Skeletal muscle tissue (tissue), 3 donors: ENCODE measurements at regions not wholly inside any gene's neighbourhood (a gene's known extent, or its start where the extent isn't known, plus 50 kb on each side); places are given as distances from the start of the nearest gene placed in this dataset.

ENCODE experiments used
- H3K27ac ChIP-seq: one replicate; pipeline ENCODE4 v1.7.0; 2013; ENCODE audit warnings: mild to moderate bottlenecking, low read depth, low read length, inconsistent platforms
- H3K27me3 ChIP-seq, 3 donors: one replicate each; pipeline ENCODE4 v1.7.0; 2013; ENCODE audit warnings: low read length in 3 of 3; ENCODE audit not compliant: control insufficient read depth in 3 of 3, insufficient read depth in 3 of 3
- H3K36me3 ChIP-seq, 3 donors: one replicate each; pipeline ENCODE4 v1.7.0; 2013; ENCODE audit warnings: low read length in 3 of 3; ENCODE audit not compliant: control insufficient read depth in 3 of 3, insufficient read depth in 3 of 3
- H3K4me1 ChIP-seq, 3 donors: one replicate each; pipeline ENCODE4 v1.7.0; 2013; ENCODE audit warnings: low read length in 3 of 3, mild to moderate bottlenecking in 3 of 3; ENCODE audit not compliant: control insufficient read depth in 3 of 3, insufficient read depth in 3 of 3
- H3K4me3 ChIP-seq, 3 donors: one replicate each; pipeline ENCODE4 v1.7.0; 2013; ENCODE audit warnings: low read length in 3 of 3
- H3K9ac ChIP-seq, 3 donors: one replicate each; pipeline ENCODE4 v1.7.0; 2013; ENCODE audit warnings: low read length in 3 of 3, mild to moderate bottlenecking in 3 of 3, moderate library complexity in 2 of 3, low read depth in 1 of 3
- H3K9me3 ChIP-seq, 3 donors: one replicate each; pipeline ENCODE4 v1.7.0; 2013; ENCODE audit warnings: low read length in 3 of 3; ENCODE audit not compliant: control insufficient read depth in 3 of 3
- donor health status: Osteomylitis.

DNA sequence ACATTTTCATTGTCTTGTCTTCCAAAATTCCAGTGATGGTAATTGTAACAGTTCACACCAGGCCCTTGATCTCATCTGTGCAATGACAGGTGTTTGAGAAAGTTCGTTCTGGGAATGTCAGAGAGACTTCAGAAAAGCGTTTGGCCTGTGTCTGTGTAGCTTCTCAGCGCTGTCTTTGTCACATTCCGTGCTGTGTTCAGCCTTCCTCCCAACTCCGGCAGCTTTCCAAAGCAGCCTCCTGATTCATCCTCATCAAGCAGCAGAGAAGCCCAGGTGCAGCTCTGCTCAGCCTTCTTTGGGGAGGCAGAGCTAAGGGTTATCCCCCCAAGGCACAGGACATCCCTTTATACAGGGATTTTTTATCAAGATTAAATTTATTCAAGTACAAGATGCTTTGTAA lies 494.0 kb upstream of the SUCLG2 start:
- H3K4me3 ChIP-seq: no peak overlapping the region
- H3K4me1 ChIP-seq: no peaks in the 10 kb centered on the region
- no peak overlapping the region for H3K27ac ChIP-seq
- H3K36me3 ChIP-seq: no peaks in the 10 kb centered on the region
- no peak overlapping the region for H3K9ac ChIP-seq
- no peaks in the 10 kb centered on the region for H3K27me3 ChIP-seq
- H3K9me3 ChIP-seq: no peaks in the 10 kb centered on the region

DNA sequence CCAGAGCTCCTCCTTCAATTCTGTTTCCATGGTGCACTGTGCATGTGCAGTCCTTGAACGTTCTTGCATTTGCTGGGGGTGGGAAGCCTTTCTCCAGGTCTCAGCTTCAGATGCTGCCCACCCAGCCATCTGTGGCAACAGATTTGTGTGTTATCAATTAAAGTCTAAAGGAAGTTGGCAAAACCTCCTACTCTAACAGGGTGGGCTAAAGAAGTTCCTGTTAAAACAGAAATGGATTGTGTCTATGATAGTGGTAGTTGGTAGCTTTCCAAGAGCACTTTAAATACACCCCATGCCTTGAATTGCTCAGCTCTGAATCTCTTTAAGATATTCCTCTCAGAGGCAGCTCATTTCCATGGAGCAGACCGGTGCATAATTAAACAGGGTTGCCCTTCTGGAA lies 488.0 kb upstream of the SUCLG2 start:
- H3K27me3 ChIP-seq: no peaks in the 10 kb centered on the region
- H3K4me1 ChIP-seq: no peaks in the 10 kb centered on the region
- no peak overlapping the region for H3K27ac ChIP-seq
- no peaks in the 10 kb centered on the region for H3K36me3 ChIP-seq
- no peaks in the 10 kb centered on the region for H3K9me3 ChIP-seq
- no peak overlapping the region for H3K4me3 ChIP-seq
- no peak overlapping the region for H3K9ac ChIP-seq

DNA sequence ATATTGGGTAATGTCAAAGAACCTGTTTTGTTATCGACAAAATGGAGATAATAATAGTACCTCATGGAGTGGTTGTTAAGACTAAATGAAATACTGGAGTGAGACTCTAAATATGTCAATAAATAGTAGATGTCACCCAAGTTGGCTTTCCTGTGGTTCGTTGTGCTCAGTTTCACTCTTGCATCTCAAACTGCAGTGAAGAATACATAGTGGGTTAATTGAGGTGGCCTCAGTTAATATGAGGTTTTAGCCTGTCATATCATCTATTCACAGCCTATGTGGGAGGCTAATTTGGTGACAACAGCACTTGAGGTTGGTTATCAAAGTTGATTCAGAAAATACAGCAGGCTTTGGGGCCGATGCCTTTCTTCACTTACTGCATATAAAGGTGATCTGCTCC lies 485.5 kb upstream of the SUCLG2 start:
- Histone ChIP-seq H3K36me3 (no peaks in the 10 kb centered on the region), H3K9ac (no peak overlapping the region), H3K27me3 (no peaks in the 10 kb centered on the region), H3K9me3 (no peaks in the 10 kb centered on the region), H3K4me3 (no peak overlapping the region), H3K27ac (no peak overlapping the region), H3K4me1 (no peaks in the 10 kb centered on the region)

DNA sequence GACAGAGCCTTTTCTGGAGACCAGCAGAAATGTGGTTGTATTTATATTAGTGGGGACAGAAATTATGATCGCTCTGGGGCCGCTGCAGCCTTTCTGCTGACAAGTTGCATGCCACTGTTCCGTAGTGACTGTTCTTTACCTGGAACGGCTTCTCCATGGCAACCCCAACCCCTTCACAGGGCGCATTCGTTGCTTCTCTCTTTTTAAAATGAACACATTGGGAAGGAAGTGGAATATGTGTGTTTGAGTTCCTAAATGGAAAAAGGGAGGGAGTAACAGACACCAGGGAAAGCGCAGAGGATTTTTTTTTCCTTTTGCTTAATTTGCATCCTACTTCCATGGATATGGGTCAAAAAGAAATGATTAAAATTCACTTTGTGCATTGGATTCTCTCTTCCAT lies 482.0 kb upstream of the SUCLG2 start:
- Histone ChIP-seq H3K9me3 (no peaks in the 10 kb centered on the region), H3K36me3 (no peaks in the 10 kb centered on the region), H3K27me3 (no peaks in the 10 kb centered on the region), H3K9ac (no peak overlapping the region), H3K4me1 (no peaks in the 10 kb centered on the region), H3K27ac (no peak overlapping the region), H3K4me3 (no peak overlapping the region)

DNA sequence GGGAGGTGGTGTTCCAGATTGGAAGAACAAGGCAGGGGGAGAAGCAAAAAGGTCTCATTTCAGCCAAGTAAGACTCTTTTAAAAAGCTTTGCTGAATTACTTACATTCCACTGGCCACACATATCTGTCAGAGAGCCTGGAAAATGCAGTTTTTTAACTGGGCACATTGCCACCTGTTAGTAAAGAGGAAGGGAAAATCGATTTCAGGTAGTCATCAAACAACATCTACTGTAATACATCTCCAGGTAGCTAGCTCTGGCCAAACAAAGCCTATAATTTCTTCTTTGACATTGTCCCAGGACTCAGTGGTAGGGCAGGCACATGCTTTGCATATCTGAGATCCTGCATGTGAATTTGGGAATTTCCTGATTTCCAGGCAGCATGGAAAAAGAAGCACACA lies 480.7 kb upstream of the SUCLG2 start:
- Histone ChIP-seq H3K4me3 (no peak overlapping the region), H3K27ac (no peak overlapping the region), H3K27me3 (no peaks in the 10 kb centered on the region), H3K9ac (no peak overlapping the region), H3K4me1 (no peaks in the 10 kb centered on the region), H3K9me3 (no peaks in the 10 kb centered on the region), H3K36me3 (no peaks in the 10 kb centered on the region)

DNA sequence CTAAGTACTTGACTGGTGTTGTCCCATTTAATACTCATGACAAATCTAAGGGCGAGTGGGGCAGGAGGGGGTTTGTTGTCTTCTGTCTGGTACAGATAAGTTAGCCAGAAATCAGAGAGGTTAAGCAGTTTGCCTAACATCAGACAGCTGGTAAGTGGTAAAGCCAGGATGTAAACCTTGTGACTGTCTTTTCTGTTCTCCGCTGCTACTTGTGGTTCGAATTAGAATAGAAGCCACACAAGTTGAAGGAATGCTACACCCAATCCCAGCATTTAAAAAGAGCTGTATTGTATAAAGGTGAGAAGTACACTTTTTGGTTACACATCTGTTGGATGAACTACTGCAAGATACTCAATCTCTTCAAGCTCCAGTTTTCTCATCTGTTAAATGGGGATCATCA lies 474.7 kb upstream of the SUCLG2 start:
- Histone ChIP-seq H3K4me1 (no peaks in the 10 kb centered on the region), H3K4me3 (no peak overlapping the region), H3K9me3 (no peaks in the 10 kb centered on the region), H3K27me3 (no peaks in the 10 kb centered on the region), H3K27ac (no peak overlapping the region), H3K36me3 (no peaks in the 10 kb centered on the region), H3K9ac (no peak overlapping the region)

DNA sequence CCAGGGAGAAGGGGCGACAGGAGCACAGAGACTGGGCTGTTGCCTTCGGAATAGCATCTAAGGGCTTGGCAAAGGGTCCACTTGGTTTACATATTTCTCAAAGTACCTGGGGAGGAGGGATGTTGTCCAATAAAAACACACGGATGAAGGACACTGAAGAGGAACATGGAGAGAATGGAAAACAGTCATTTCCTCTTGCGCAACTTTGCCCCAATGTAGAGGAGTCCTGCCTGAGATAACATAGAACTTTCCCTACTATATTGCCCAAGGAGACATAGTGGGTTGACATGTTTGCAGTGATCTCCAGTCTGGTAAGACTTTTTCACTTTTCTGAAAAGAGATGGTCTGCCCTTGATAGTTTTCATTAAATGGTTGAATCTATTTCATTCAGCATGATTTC lies 468.8 kb upstream of the SUCLG2 start:
- Histone ChIP-seq H3K4me3 (no peak overlapping the region), H3K9ac (no peak overlapping the region), H3K27me3 (no peaks in the 10 kb centered on the region), H3K9me3 (no peaks in the 10 kb centered on the region), H3K27ac (no peak overlapping the region), H3K4me1 (no peaks in the 10 kb centered on the region), H3K36me3 (no peaks in the 10 kb centered on the region)

DNA sequence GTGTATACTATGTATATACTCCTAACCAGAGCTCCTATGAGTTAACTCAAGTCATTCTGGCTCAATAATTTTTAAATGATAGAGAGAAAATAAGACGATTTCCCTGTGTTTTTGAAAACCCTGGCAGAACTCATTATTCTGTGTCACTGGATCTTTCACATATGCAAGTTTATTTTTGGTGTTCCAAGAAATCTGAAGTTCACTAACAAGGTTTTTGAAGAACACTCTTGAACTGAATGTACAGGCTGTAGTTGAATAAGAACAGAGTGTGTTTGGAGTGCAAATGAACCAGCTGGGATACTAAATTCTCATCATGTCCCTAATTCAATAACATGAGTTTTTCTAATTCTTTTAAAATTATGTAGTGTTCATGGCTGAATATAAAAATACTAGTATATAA lies 466.9 kb upstream of the SUCLG2 start:
- no peak overlapping the region for H3K27ac ChIP-seq
- H3K4me1 ChIP-seq: no peaks in the 10 kb centered on the region
- no peak overlapping the region for H3K9ac ChIP-seq
- no peaks in the 10 kb centered on the region for H3K27me3 ChIP-seq
- no peaks in the 10 kb centered on the region for H3K9me3 ChIP-seq
- no peaks in the 10 kb centered on the region for H3K36me3 ChIP-seq
- H3K4me3 ChIP-seq: no peak overlapping the region

DNA sequence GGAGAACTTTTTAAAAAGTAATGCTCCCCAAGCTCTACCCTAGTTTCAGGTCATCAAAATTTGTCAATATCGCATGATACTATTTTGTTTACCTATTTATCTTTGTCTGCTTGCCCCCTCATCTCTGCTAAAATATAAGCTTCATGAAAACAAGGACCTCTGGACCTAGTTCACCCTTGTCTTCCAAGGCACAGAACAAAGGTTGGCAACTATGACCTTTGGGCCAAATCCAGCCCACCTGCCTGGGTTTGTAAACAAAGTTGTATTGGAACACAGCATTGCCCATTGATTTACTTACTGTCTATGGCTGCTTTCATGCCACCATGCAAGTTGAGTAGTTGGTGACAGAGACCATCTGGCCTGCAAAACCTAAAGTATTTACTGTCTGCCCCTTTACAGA lies 462.2 kb upstream of the SUCLG2 start:
- H3K27ac ChIP-seq: no peak overlapping the region
- H3K9ac ChIP-seq: no peak overlapping the region
- H3K4me3 ChIP-seq: no peak overlapping the region
- no peaks in the 10 kb centered on the region for H3K9me3 ChIP-seq
- no peaks in the 10 kb centered on the region for H3K27me3 ChIP-seq
- no peaks in the 10 kb centered on the region for H3K4me1 ChIP-seq
- H3K36me3 ChIP-seq: no peaks in the 10 kb centered on the region

DNA sequence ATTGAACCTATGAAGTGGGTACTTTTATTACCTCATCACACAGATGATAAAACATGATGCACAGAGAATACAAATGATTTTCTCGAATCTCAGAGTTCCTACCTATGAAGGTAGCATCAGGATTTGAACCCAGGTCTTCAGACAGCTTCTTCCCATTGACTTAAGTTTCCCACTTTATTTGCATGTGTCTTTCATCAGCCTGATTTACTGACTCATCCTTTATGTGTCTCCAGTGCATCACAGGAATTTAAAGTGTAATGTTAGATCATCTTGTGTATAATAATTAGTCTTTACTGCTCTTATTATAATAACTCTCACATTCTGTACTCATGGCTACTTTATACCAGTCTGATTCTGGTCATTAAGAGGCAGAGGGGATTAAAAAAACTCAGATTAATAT lies 449.4 kb upstream of the SUCLG2 start:
- Histone ChIP-seq H3K36me3 (no peaks in the 10 kb centered on the region), H3K27me3 (no peaks in the 10 kb centered on the region), H3K9ac (no peak overlapping the region), H3K4me3 (no peak overlapping the region), H3K9me3 (no peaks in the 10 kb centered on the region), H3K4me1 (no peaks in the 10 kb centered on the region), H3K27ac (no peak overlapping the region)

DNA sequence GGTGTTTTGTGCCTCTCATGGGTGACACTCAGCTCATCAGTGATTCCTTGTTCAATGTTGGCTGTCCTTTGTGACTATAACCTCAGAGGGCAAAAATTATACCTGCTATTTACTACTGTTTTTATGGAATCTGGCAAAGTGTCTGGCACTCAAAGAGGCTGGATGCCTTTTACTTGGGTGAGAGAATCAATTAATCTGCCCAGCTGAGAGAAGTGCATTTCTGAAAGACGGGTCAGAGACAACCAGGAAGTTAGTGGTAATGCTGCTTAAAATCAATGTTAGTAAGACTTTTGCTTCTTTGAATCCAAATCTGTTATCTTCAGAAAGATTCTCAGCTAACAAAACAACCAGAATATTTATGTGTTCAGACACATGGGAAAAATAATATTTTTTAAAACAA lies 436.2 kb upstream of the SUCLG2 start:
- no peak overlapping the region for H3K27ac ChIP-seq
- H3K4me3 ChIP-seq: no peak overlapping the region
- H3K9ac ChIP-seq: no peak overlapping the region
- H3K4me1 ChIP-seq: no peaks in the 10 kb centered on the region
- no peaks in the 10 kb centered on the region for H3K27me3 ChIP-seq
- no peaks in the 10 kb centered on the region for H3K9me3 ChIP-seq
- H3K36me3 ChIP-seq: no peaks in the 10 kb centered on the region
